GM18951 (cell line): ENCODE measurements at regions not wholly inside any gene's neighbourhood (a gene's known extent, or its start where the extent isn't known, plus 50 kb on each side); places are given as distances from the start of the nearest gene placed in this dataset.

Experiments
- POLR2A ChIP-seq: IDR thresholded peaks from 4 replicates; pipeline ENCODE4 v1.6.1; 2011; ENCODE audit warnings: mild to moderate bottlenecking; ENCODE audit not compliant: insufficient read length, insufficient read depth; ENCODE audit errors: extremely low read depth
- in situ Hi-C: fragments of 300-500 bp; cut with MboI; formaldehyde crosslinking; loops from one replicate; pipeline ENCODE4 v1.12.0; 2022; ENCODE audit warnings: low sequenced_read_pairs, mixed read lengths, inconsistent platforms; ENCODE audit not compliant: unreplicated experiment

DNA sequence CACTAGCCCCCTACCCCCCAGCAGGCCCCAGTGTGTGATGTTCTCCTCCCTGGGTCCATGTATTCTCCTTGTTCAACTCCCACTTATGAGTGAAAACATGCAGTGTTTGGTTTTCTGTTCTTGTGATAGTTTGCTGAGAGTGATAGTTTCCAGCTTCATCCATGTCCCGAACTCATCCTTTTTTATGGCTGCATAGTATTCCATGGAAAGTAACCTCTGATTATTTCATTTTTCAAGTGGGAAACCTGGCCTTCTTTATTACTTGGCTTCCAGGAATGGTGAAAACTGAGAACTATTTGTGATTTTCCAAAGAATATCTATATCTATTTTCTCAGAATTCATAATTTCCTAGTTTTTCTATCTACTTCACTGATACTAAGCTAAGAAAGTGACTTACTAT lies 235.0 kb downstream of the MTERF1 start:
- in situ Hi-C loops = loop anchor here (10.0 kb wide), 1 partner anchor 561 kb away; no protein-coding TSS in a partner anchor

DNA sequence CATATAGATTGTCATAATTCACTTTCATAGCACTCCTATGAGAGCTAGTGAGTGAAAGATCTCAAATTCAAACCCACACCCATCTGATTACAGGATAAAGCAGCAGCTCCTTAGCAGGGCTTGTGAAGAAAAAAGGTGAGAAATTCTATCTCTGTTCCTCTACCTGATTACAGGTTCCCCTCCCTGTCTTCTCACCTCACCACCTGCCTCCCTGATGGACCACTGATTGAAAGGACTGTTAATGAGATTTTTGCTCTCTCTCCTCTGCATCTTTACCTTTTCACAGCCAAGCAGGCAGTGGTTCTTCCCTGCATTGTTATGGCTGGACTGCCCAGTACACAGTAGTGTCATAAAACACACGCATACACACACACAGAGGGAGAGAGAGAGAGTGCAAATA lies 228.5 kb downstream of the MTERF1 start:
- in situ Hi-C loops = no loop called here

More for the DNA sequence above, 235.0 kb downstream of the MTERF1 start:
- no peak for TF ChIP-seq POLR2A

DNA sequence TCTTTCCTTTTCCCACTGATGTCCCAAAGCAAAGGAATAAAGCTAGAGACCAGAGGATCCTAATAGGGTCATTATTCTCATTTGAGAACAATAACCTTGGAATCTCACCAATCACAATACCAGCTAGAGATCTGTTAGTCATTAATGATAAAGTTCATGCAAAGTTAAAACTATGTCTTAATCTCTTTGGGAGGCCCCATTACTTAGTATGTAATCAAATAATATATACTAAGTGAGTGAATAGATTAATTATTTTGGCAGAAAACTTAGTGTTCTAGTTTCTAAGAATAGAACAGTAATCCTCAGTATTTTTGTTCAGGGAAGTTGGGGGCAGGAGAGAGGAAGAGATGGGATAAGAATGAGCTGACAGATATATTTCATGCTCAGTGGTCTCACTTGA lies 227.2 kb downstream of the MTERF1 start:
- TF ChIP-seq POLR2A = no peak
- in situ Hi-C loops = no loop called here

More for the DNA sequence above, 228.5 kb downstream of the MTERF1 start:
- no peak for TF ChIP-seq POLR2A

DNA sequence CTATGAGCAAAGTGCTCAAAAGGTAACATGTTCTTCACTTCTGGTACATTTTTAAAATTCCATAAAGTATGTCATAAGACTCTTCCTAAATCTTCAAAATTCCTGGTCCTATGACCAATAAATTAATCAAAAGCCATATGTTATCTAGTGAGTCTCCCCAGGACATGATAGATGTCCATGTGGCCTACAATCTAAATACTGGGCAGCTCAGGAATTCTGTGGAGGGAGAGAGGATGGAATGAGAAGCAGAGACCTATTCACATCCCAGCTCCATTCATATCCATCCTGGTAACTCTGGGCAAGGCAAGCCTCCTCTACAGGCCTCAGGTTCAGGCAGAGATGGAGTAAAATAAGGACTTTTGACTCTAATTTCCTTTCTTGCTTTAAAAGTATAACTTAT lies 224.8 kb downstream of the MTERF1 start:
- in situ Hi-C loops = no loop called here

DNA sequence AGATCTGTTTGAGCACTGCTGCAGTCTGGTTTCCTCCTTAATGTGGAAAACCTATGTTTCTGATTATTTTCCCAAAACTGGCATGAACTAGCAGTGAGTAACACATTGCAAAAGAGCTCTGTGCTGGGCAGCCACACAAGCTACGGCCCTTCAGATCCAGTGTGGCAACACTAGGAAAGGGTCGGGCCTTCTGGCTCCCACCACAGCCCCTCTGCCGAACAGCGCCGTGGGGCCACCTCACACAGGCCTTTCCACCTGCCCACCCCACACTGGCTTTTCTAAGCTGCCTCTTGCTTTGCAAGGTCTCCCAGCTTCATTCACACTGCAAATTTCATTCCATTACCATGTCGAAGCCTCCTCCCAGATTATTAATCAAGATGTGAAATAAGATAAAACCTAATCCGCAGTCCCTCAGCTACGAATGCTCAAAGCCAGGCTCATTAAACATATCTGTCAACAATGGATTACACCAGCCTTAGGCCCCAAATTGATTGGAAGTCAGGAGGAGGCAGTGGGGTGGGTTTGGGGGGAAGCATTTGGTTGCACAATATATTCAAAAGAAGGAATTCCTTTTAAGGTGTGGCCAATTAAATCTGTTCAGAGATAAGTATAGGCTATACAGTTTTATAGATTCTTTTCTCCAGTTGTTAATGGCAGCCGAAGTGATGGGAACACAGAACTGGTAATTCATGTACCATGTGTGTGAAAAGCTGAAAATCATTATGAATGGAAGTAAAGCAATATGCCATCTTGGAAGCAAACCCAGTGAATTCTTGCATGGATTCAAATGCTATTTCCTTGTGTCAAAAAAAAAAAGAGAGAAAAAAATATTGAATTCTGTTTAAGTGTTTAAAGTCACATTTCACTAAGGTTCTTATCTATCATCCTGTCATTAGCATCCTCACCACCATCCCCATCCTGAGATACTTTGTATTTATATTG lies 223.7 kb downstream of the MTERF1 start:
- in situ Hi-C loops = no loop called here
- no peak for TF ChIP-seq POLR2A

More for the DNA sequence above, 224.8 kb downstream of the MTERF1 start:
- TF ChIP-seq POLR2A = no peak

DNA sequence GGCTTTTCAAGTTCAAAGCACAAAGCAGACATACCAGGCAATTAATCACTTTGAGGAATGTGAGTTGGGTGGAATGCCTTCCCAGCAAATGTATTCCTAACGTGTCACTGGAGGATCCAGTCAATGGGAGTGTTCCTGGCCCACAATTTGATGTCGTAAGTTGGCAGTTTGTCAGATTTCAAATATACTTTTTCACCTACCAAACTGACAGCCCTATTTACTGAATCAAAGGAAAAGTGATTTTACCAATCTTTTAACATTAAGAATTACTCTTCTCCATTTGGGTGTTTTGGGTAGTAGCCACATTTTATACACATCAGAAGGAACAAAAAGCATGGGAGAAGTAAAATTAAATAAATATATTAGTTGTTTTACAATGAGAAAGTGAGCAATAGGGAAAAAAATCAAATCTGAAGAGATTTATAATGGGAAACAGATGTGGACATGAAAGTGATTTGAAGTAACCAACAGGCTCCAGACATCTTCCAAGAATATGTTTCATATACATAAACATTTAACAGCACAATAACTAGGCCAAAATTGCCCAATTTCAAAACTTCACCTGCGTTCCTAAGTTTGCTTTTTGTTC lies 222.9 kb downstream of the MTERF1 start:
- TF ChIP-seq POLR2A = no peak
- in situ Hi-C loops = no loop called here

DNA sequence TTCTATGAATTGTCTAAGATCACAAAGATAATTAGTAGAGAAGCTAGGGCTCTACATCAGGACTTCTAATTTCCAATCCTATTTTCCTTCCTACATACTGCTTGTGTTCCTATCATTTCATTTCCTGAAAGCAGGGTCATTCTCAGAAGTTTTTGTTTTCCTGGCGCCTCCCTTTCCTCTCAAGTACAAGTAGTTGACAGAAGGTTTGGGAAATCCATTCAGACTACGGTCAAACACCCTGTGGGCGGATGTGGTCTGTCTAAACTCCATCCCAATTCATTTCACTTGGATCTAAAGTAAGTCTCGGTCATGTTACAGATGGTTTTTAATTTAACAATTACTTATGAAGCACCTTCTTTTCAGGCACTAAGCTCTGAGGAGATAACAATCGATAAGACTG lies 221.4 kb downstream of the MTERF1 start:
- in situ Hi-C loops = no loop called here
- TF ChIP-seq POLR2A = no peak

DNA sequence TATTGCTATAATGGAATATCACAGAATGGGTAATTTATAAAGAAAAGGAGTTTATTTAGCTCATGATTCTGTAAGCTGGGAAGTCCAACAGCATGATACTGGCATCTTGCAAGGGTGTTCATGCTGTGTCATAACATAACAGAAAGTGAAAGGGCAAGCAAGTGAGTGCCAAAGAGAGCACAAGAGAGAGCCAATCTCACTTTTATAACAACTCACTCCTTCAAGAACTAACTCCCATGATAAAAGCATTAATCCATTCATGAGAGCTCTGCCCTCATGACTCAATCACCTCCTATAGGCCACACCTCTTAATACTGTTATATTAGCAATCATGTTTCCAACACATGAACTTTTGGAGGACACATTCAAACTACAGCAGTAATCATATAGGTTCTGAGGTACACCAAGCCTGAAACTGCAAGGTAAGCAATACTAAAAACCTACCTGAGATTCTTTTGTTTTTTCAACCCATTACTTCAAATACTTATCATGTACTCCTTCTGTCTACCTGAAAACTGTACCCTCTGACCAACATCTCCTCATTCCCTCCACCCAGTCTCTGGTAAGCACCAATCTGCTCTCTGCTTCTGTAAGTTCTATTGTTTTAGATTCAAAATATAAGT lies 219.7 kb downstream of the MTERF1 start:
- no peak for TF ChIP-seq POLR2A
- in situ Hi-C loops = no loop called here

DNA sequence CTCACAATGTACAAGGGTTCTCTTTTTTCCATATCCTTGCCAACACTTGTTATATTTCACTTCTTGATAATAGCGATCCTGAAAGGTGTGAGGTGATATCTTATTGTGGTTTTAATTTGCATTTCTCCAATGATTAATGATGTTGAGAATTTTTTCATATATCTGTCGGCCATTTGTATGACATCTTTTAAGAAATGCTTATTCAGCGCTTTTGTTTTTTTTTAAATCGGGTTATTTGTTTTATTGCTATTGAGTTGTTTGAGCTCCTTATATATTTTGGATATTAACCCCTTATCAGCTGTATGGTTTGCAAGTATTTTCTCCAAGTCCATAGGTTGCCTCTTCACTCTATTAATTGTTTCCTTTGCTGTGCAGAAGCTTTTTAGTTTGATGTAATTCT lies 218.8 kb downstream of the MTERF1 start:
- in situ Hi-C loops = no loop called here
- TF ChIP-seq POLR2A = no peak

DNA sequence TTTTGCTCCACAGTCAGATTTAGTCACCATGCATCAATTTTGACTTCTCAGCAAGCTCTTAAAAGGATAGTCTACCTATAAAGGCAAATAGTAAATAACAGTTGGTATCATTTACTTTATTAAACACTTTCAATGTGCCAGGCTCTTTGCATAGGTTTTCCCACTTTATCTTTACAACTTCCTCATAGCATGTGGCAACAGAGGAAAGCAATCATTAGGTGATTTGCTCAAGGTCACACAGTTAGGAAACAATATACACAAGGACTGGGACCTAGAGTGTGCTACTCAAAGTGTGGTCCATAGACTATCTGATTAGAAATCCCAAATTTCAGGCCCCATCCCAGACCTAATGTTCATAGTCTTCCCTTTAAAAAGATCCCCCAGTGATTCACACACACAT lies 212.3 kb downstream of the MTERF1 start:
- TF ChIP-seq POLR2A = no peak
- in situ Hi-C loops = no loop called here

DNA sequence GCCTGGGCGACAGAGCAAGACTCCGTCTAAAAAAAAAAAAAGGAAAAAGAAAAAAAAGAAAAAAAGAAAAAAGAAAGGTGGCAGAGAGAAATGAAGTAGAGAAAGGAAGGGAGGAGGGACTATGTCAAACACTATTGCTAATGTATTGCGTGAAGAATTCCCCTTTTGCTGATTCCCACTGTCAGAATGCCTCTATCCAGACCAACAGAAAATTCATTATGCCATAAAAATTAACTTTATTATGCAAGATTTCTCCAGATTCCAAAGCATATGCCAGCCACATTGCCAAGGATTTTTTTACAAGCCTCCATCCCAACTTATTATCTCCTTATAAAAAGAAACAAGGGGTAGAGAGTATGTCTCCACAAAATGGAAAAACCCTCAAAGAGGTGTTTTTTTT lies 209.3 kb downstream of the MTERF1 start:
- in situ Hi-C loops = no loop called here
- TF ChIP-seq POLR2A = no peak

DNA sequence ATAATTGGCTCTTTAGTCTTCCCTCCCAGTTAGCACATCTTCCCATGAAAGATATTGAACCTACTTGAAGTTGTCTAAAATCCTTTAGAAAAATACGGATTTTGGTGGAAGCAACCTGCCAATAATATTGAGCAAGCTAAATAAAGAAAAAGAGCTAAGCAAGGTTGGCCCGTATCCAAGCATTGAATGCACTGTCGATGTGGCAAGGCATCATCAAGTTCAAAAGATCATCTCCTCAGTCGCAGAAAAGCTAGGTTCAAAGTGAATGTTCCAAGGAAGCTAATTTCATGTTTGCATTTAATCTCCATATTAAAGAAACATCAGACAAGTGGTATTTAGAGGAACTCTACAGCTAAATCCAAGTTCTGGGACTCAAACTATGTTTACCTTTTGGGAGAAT lies 206.0 kb downstream of the MTERF1 start:
- in situ Hi-C loops = no loop called here
- TF ChIP-seq POLR2A = no peak

DNA sequence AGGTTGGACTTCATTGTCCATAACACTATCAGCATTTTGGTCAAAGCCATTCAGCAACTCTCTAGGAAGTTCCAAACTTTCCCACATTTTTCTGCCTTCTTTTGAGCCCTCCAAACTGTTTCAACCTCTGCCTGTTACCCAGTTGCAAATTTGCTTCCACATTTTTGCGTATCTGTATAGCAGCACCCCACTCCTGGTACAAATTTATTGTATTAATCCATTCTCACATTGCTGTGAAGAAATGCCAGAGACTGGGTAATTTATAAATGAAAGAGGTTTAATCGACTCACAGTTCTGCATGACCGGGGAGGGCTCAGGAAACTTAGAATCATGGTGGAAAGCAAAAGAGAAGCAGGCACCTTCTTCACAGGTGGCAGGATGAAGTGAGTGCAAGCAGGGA lies 198.8 kb downstream of the MTERF1 start:
- in situ Hi-C loops = no loop called here
- no peak for TF ChIP-seq POLR2A
